Glutamatergic neuron (in vitro differentiated cells): ENCODE measurements at regions not wholly inside any gene's neighbourhood (a gene's known extent, or its start where the extent isn't known, plus 50 kb on each side); places are given as distances from the start of the nearest gene placed in this dataset.
A peak's percentile ranks its signal among the peaks of the same experiment; 100 is the strongest.
"Not testable (repeated sequence)": the region's sequence is repeated elsewhere in the genome, so short reads cannot be mapped to it uniquely, and the experiment has no call there.

Experiments used
- DNase-seq: peaks from one replicate; pipeline ENCODE4 v3.0.0; 2022
- H3K27ac Mint-ChIP-seq: one replicate; pipeline ENCODE4 v1.8.0; 2020; ENCODE audit warnings: mild to moderate bottlenecking, mixed read lengths, inconsistent platforms; ENCODE audit not compliant: unreplicated experiment
- H3K27me3 Mint-ChIP-seq: one replicate; pipeline ENCODE4 v1.8.0; 2020; ENCODE audit warnings: mild to moderate bottlenecking, moderate library complexity, mixed read lengths, inconsistent platforms; ENCODE audit not compliant: unreplicated experiment
- H3K36me3 Mint-ChIP-seq: one replicate; pipeline ENCODE4 v1.8.0; 2020; ENCODE audit warnings: mild to moderate bottlenecking, mixed read lengths, inconsistent platforms; ENCODE audit not compliant: unreplicated experiment
- H3K4me1 Mint-ChIP-seq: one replicate; pipeline ENCODE4 v1.8.0; 2020; ENCODE audit warnings: mild to moderate bottlenecking, low read depth, mixed read lengths, inconsistent platforms; ENCODE audit not compliant: unreplicated experiment
- H3K4me3 Mint-ChIP-seq: one replicate; pipeline ENCODE4 v1.8.0; 2020; ENCODE audit warnings: mild to moderate bottlenecking, mixed read lengths, inconsistent platforms; ENCODE audit not compliant: unreplicated experiment
- H3K9me3 Mint-ChIP-seq: one replicate; pipeline ENCODE4 v1.8.0; 2020; ENCODE audit warnings: mild to moderate bottlenecking, moderate library complexity, mixed read lengths, inconsistent platforms; ENCODE audit not compliant: unreplicated experiment
- TF ChIP-seq, protein P1 (sequence below): fragments of 200-600 bp; sonication (generic); IDR thresholded peaks from one replicate; pipeline ENCODE4 v1.5.0; 2021; ENCODE audit not compliant: partially characterized antibody, unreplicated experiment

DNA sequence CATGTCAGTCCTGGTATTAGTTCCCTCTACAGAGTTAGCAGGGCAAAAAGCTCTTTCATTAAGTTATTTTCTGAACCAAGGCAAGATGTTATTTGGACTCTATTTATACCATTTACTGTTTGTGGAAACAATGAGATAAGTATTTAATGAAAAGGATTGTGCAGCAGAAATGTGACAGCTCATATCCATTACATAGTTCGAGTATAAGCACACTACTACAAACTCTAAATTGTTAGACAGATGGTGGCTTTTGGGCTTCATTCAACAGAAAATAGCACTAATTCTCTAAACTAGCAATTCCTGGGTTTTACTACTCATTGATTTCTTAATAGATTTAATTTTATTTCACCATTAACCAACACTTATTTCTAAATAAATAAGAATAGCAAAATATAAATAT, 95.2 kb upstream of the ANK2 start:
- H3K4me1 Mint-ChIP-seq, result peaks cover 47% of the 10 kb centered on the region
- H3K9me3 Mint-ChIP-seq, result peaks cover 16% of the 10 kb centered on the region
- no peak for DNase-seq
- H3K27ac Mint-ChIP-seq, result peak overlapping the region; percentile 88
- no peaks in the 10 kb centered on the region for H3K36me3 Mint-ChIP-seq
- TF ChIP-seq, protein P1, sequence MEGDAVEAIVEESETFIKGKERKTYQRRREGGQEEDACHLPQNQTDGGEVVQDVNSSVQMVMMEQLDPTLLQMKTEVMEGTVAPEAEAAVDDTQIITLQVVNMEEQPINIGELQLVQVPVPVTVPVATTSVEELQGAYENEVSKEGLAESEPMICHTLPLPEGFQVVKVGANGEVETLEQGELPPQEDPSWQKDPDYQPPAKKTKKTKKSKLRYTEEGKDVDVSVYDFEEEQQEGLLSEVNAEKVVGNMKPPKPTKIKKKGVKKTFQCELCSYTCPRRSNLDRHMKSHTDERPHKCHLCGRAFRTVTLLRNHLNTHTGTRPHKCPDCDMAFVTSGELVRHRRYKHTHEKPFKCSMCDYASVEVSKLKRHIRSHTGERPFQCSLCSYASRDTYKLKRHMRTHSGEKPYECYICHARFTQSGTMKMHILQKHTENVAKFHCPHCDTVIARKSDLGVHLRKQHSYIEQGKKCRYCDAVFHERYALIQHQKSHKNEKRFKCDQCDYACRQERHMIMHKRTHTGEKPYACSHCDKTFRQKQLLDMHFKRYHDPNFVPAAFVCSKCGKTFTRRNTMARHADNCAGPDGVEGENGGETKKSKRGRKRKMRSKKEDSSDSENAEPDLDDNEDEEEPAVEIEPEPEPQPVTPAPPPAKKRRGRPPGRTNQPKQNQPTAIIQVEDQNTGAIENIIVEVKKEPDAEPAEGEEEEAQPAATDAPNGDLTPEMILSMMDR, result no peak
- H3K4me3 Mint-ChIP-seq, result no peak overlapping the region
- H3K27me3 Mint-ChIP-seq, result peaks cover 9% of the 10 kb centered on the region

DNA sequence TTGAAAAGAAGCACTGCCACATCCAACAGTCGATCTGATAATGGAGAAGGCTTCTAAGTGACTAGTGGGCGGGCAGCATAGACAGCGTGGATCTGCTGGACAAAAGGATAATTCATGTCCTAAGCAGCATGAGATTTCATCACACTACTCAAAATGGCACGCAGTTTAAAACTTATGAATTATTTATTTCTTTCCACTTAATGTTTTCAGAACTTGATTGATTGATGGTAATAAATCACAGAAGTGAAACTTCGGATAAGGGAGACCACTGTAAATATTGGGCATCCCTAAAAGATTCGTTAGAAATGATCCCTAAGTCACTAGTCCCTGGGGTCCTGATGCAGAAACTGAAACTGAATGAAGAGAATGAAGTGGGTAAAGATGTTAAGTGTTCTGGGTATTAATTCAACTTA, 93.0 kb upstream of the ANK2 start:
- Mint-ChIP-seq H3K36me3 (no peaks in the 10 kb centered on the region), H3K4me1 (peaks cover 42% of the 10 kb centered on the region), H3K4me3 (peak overlapping the region; percentile 79), H3K27me3 (peaks cover 5% of the 10 kb centered on the region), H3K9me3 (peaks cover 15% of the 10 kb centered on the region), H3K27ac (peak overlapping the region; percentile 99)
- no peak for DNase-seq
- TF ChIP-seq, protein P1, result no peak

DNA sequence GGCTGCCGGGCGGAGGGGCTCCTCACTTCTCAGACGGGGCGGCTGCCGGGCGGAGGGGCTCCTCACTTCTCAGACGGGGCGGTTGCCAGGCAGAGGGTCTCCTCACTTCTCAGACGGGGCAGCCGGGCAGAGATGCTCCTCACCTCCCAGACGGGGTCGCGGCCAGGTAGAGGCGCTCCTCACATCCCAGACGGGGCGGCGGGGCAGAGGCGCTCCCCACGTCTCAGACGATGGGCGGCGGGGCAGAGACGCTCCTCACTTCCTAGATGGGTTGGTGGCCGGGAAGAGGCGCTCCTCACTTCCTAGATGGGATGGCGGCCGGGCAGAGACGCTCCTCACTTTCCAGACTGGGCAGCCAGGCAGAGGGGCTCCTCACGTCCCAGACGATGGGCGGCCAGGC, 91.7 kb upstream of the ANK2 start:
- not testable (repeated sequence) for DNase-seq, H3K36me3 Mint-ChIP-seq, H3K27me3 Mint-ChIP-seq, H3K4me3 Mint-ChIP-seq
- H3K27ac Mint-ChIP-seq, result peak overlapping the region; percentile 70
- H3K9me3 Mint-ChIP-seq, result peaks cover 15% of the 10 kb centered on the region
- H3K4me1 Mint-ChIP-seq, result peaks cover 42% of the 10 kb centered on the region

DNA sequence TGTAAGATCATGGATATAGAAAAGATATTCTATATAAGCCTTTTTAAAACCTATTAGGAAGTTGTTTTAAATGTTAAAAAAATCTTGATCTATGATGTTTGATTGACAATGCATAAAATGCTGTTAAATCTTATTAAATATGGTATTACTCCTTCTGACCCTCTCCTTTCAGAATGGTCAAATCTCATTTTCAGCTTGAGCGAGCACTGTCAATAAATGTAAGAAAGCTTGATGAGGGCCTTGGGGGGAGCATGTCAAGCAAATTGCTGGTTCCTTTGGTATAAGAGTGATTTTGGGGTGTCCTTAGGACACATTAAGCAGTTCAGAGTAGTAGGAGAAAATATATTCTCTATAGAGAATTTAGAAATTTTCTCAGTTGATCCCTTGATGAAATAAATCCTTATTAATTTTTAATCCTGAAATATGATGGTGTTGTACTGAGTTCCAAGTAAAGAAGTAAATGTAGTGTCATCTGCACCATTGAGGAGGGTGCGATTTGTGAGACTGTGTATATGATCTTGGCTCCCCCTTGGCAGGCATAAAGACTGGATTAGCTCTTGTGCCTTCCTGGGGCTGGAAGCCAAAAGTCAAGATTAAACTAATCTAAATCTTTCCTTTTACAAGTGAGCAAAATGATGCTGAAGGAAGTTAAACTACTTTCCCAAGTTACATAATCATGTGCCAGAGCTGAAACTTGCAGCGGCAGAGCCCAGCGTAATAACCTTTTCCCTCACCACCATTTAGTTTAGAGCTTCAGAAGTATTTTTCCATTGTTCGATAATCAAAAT, 82.6 kb upstream of the ANK2 start:
- H3K27me3 Mint-ChIP-seq, result peaks cover 19% of the 10 kb centered on the region
- peaks cover 19% of the 10 kb centered on the region for H3K9me3 Mint-ChIP-seq
- H3K4me1 Mint-ChIP-seq, result peaks cover 55% of the 10 kb centered on the region
- peaks cover 9% of the 10 kb centered on the region for H3K36me3 Mint-ChIP-seq
- TF ChIP-seq, protein P1, result no peak
- DNase-seq, result no peak
- H3K27ac Mint-ChIP-seq, result peak overlapping the region; percentile 96
- H3K4me3 Mint-ChIP-seq, result peak overlapping the region; percentile 74

DNA sequence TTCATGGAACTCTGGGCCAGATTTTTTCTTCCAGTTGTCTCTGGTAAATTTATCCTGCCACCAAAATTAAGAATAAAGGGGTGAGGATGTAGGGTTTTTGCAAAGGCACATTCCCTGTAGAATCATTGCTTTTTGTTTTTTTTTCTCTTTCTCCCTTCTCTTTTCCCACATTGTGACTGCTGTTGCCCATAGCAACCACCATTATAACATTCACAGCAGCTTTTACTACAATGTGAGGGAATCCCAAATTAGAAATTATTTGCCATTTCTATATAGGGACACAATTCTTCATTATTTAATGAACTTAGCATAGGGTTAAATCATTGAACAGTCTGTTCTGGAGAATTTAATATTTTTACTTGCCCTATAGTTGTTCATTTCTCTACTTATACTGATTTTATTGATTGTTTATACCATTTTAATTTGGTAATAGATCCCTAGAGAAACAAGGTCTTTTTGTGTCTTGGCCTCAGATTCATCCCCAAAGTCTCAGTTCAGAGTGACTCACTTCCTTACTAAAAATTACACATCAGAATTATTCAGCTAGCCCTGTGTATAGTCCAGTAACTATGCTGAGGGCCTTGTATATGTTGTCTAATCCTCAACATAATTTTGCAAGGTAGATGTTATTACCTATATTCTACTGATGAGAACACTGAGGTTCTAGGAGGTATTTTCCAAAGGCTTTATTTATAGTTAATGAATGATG, 80.8 kb upstream of the ANK2 start:
- H3K4me1 Mint-ChIP-seq, result peaks cover 54% of the 10 kb centered on the region
- peaks cover 19% of the 10 kb centered on the region for H3K27me3 Mint-ChIP-seq
- peak overlapping the region; percentile 96 for H3K27ac Mint-ChIP-seq
- TF ChIP-seq, protein P1, result no peak
- H3K36me3 Mint-ChIP-seq, result peaks cover 9% of the 10 kb centered on the region
- DNase-seq, result no peak
- H3K4me3 Mint-ChIP-seq, result peak overlapping the region; percentile 74
- H3K9me3 Mint-ChIP-seq, result peaks cover 25% of the 10 kb centered on the region
